Neural progenitor cell (in vitro differentiated cells): ENCODE measurements at regions not wholly inside any gene's neighbourhood (a gene's known extent, or its start where the extent isn't known, plus 50 kb on each side); places are given as distances from the start of the nearest gene placed in this dataset.

Experiments
- DNase-seq: peaks from one replicate; pipeline ENCODE4 v3.0.0-alpha.2; 2016; ENCODE audit warnings: low spot score
- H2AFZ ChIP-seq: fragments of 200-600 bp; sonication (generic); replicated peaks from 2 replicates; pipeline ENCODE4 v1.6.1; 2016; ENCODE audit warnings: antibody characterized with exemption
- H3F3A ChIP-seq: fragments of 200-600 bp; sonication (generic); 2 replicates; pipeline ENCODE4 v1.6.1; 2016; ENCODE audit warnings: antibody characterized with exemption, low read depth
- H3K27ac ChIP-seq: fragments of 200-600 bp; sonication (generic); 2 replicates; pipeline ENCODE4 v1.5.1; 2016; ENCODE audit warnings: mild to moderate bottlenecking
- H3K27me3 ChIP-seq: fragments of 200-600 bp; sonication (generic); 2 replicates; pipeline ENCODE4 v1.6.1; 2016; ENCODE audit warnings: mild to moderate bottlenecking, moderate library complexity
- H3K36me3 ChIP-seq: fragments of 200-600 bp; sonication (generic); 2 replicates; pipeline ENCODE4 v1.5.1; 2016
- H3K4me1 ChIP-seq: fragments of 200-600 bp; sonication (generic); 2 replicates; pipeline ENCODE4 v1.6.1; 2016; ENCODE audit warnings: mixed run types
- H3K4me2 ChIP-seq: fragments of 200-600 bp; sonication (generic); 2 replicates; pipeline ENCODE4 v1.6.1; 2016
- H3K4me3 ChIP-seq: fragments of 200-600 bp; sonication (generic); 2 replicates; pipeline ENCODE4 v1.5.1; 2016
- H3K79me2 ChIP-seq: fragments of 200-600 bp; sonication (generic); 2 replicates; pipeline ENCODE4 v1.6.1; 2016; ENCODE audit warnings: low read depth
- H3K9ac ChIP-seq: fragments of 200-600 bp; sonication (generic); 2 replicates; pipeline ENCODE4 v1.6.1; 2016
- H3K9me3 ChIP-seq: fragments of 200-600 bp; sonication (generic); 2 replicates; pipeline ENCODE4 v1.5.1; 2016; ENCODE audit warnings: low read depth
- H4K20me1 ChIP-seq: fragments of 200-600 bp; sonication (generic); 2 replicates; pipeline ENCODE4 v1.6.1; 2016; ENCODE audit warnings: low read depth
- H3K27ac Mint-ChIP-seq: 3 replicates; pipeline ENCODE4 v1.8.0; 2021; ENCODE audit warnings: mixed read lengths
- H3K27me3 Mint-ChIP-seq: 2 replicates; pipeline ENCODE4 v1.8.0; 2022; ENCODE audit warnings: low read depth, mild to moderate bottlenecking, inconsistent platforms, moderate library complexity, mixed read lengths; ENCODE audit not compliant: insufficient read depth
- H3K36me3 Mint-ChIP-seq: 3 replicates; pipeline ENCODE4 v1.8.0; 2021; ENCODE audit warnings: mixed read lengths
- H3K4me1 Mint-ChIP-seq: 3 replicates; pipeline ENCODE4 v1.8.0; 2021; ENCODE audit warnings: mixed read lengths
- H3K4me3 Mint-ChIP-seq: 3 replicates; pipeline ENCODE4 v1.8.0; 2021; ENCODE audit warnings: mild to moderate bottlenecking, moderate library complexity, mixed read lengths
- H3K9me3 Mint-ChIP-seq: 3 replicates; pipeline ENCODE4 v1.8.0; 2020; ENCODE audit warnings: mixed read lengths
- EZH2 ChIP-seq: fragments of 200-600 bp; sonication (generic); IDR thresholded peaks from 2 replicates; pipeline ENCODE4 v1.6.1; 2017; ENCODE audit warnings: antibody characterized with exemption, mild to moderate bottlenecking, moderate library complexity
- EZH2phosphoT487 ChIP-seq: fragments of 200-600 bp; sonication (generic); IDR thresholded peaks from 2 replicates; pipeline ENCODE4 v1.6.1; 2017; ENCODE audit warnings: antibody characterized with exemption
- TF ChIP-seq, protein P1 (sequence below): fragments of 200-600 bp; sonication (generic); IDR thresholded peaks from 2 replicates; pipeline ENCODE4 v1.5.1; 2017; ENCODE audit warnings: antibody characterized with exemption, mild to moderate bottlenecking

DNA sequence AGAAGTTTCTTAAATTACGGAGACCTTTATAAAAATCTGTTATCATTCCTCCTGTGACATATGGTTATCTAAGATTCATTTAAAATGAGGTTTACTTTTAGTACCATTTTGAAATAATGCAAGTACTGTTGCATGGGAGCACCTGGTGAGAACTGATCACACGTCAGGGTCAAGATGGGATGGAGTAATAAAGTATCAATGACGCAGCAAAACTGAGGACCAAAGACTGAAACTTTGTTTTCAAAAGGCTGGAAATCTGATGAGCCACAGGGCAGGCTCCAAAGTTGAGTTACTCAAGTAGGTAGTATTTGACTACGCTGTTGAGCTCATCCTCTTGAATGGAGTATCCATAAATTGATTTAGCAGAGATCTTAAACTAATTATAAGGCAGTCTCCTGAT is 411.9 kb upstream of the ZNF804A start:
- Histone ChIP-seq H3K4me1 (no peaks in the 10 kb centered on the region), H3K79me2 (no peaks in the 10 kb centered on the region), H3K36me3 (peaks cover 4% of the 10 kb centered on the region), H3K27me3 (no peaks in the 10 kb centered on the region), H3F3A (no peaks in the 10 kb centered on the region), H2AFZ (no peak overlapping the region), H3K4me2 (no peak overlapping the region), H4K20me1 (no peaks in the 10 kb centered on the region), H3K9ac (no peak overlapping the region), H3K9me3 (no peaks in the 10 kb centered on the region), H3K27ac (no peak overlapping the region), H3K4me3 (no peak overlapping the region)
- H3K36me3 Mint-ChIP-seq = no peaks in the 10 kb centered on the region
- H3K27ac Mint-ChIP-seq = no peak overlapping the region
- H3K9me3 Mint-ChIP-seq = peaks cover 5% of the 10 kb centered on the region
- no peak for DNase-seq
- TF ChIP-seq EZH2phosphoT487 (no peak), EZH2 (no peak)
- TF ChIP-seq, protein P1, sequence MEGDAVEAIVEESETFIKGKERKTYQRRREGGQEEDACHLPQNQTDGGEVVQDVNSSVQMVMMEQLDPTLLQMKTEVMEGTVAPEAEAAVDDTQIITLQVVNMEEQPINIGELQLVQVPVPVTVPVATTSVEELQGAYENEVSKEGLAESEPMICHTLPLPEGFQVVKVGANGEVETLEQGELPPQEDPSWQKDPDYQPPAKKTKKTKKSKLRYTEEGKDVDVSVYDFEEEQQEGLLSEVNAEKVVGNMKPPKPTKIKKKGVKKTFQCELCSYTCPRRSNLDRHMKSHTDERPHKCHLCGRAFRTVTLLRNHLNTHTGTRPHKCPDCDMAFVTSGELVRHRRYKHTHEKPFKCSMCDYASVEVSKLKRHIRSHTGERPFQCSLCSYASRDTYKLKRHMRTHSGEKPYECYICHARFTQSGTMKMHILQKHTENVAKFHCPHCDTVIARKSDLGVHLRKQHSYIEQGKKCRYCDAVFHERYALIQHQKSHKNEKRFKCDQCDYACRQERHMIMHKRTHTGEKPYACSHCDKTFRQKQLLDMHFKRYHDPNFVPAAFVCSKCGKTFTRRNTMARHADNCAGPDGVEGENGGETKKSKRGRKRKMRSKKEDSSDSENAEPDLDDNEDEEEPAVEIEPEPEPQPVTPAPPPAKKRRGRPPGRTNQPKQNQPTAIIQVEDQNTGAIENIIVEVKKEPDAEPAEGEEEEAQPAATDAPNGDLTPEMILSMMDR = no peak
- no peaks in the 10 kb centered on the region for H3K4me1 Mint-ChIP-seq
- no peak overlapping the region for H3K4me3 Mint-ChIP-seq
- H3K27me3 Mint-ChIP-seq = no peaks in the 10 kb centered on the region

DNA sequence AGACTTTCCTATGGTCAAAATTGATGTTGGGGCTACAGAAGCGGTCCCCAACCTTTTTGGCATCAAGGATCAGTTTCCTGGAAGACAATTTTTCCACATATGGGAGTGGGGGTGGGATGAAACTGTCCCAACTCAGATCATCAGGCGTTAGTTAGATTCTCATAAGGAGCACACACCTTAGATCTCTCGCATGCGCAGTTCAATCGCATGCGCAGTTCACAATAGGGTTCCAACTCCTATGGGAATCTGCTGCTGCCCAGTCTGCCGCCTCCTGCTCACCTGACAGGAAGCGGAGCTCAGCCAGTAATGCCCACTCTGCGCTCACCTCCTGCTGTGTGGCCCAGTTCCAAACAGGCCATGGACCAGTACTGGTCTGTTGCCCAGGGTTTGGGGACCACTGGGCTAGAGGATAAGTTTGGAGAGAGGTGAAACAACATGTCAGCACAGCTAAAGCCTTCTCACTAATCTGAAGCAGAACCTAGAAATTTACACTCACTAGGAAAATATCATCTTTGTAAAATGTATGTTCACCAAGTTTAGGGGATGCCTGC is 410.8 kb upstream of the ZNF804A start:
- H3K9ac ChIP-seq = no peak overlapping the region
- no peaks in the 10 kb centered on the region for H3K36me3 ChIP-seq
- H3K4me1 Mint-ChIP-seq = no peaks in the 10 kb centered on the region
- no peak overlapping the region for H3K4me3 ChIP-seq
- H3K9me3 ChIP-seq = no peaks in the 10 kb centered on the region
- no peak overlapping the region for H3K4me3 Mint-ChIP-seq
- H3K27ac ChIP-seq = no peak overlapping the region
- H3K9me3 Mint-ChIP-seq = peaks cover 3% of the 10 kb centered on the region
- no peaks in the 10 kb centered on the region for H4K20me1 ChIP-seq
- no peak overlapping the region for H2AFZ ChIP-seq
- H3K27ac Mint-ChIP-seq = no peak overlapping the region
- H3K4me2 ChIP-seq = no peak overlapping the region
- DNase-seq = no peak
- H3F3A ChIP-seq = no peaks in the 10 kb centered on the region
- no peaks in the 10 kb centered on the region for H3K4me1 ChIP-seq
- TF ChIP-seq EZH2phosphoT487 (no peak), EZH2 (no peak)
- TF ChIP-seq, protein P1 = no peak
- H3K79me2 ChIP-seq = no peaks in the 10 kb centered on the region
- no peaks in the 10 kb centered on the region for H3K36me3 Mint-ChIP-seq
- H3K27me3 Mint-ChIP-seq = no peaks in the 10 kb centered on the region
- no peaks in the 10 kb centered on the region for H3K27me3 ChIP-seq

DNA sequence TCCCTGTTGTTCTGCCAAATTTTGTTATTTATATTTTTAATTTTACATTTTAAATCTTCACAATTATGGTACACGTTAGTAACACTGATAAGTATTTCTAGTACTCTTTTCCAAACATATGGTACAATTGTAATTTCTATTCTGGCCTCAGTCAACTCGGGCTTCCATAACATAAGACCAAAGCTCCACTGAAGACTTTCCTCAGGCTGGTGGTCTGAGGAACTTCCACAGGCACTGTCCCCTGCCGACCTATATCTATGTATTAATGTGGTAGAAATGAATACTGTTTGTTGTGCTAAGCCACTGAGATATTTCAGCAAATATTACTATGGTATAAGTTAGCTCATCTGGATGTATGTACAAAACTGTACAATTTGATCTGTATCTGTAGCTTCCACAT is 407.6 kb upstream of the ZNF804A start:
- Histone ChIP-seq H3K27me3 (no peaks in the 10 kb centered on the region), H3K9ac (no peak overlapping the region), H4K20me1 (no peaks in the 10 kb centered on the region), H3K4me1 (no peaks in the 10 kb centered on the region), H3K4me3 (no peak overlapping the region), H3K4me2 (no peak overlapping the region), H2AFZ (no peak overlapping the region), H3K36me3 (no peaks in the 10 kb centered on the region), H3K9me3 (no peaks in the 10 kb centered on the region), H3K27ac (no peak overlapping the region), H3F3A (no peaks in the 10 kb centered on the region), H3K79me2 (no peaks in the 10 kb centered on the region)
- H3K27ac Mint-ChIP-seq = no peak overlapping the region
- no peak for DNase-seq
- H3K4me1 Mint-ChIP-seq = no peaks in the 10 kb centered on the region
- no peaks in the 10 kb centered on the region for H3K36me3 Mint-ChIP-seq
- TF ChIP-seq EZH2phosphoT487 (no peak), EZH2 (no peak)
- TF ChIP-seq, protein P1 = no peak
- no peaks in the 10 kb centered on the region for H3K9me3 Mint-ChIP-seq
- no peaks in the 10 kb centered on the region for H3K27me3 Mint-ChIP-seq
- H3K4me3 Mint-ChIP-seq = no peak overlapping the region
